NT2/D1 (cell line): ENCODE measurements at regions not wholly inside any gene's neighbourhood (a gene's known extent, or its start where the extent isn't known, plus 50 kb on each side); places are given as distances from the start of the nearest gene placed in this dataset.

Experiments used
- SUZ12 ChIP-seq: IDR thresholded peaks from 2 replicates; pipeline ENCODE4 v1.6.1; 2011; ENCODE audit not compliant: insufficient read length, insufficient read depth; ENCODE audit errors: extremely low read depth
- YY1 ChIP-seq: IDR thresholded peaks from 2 replicates; pipeline ENCODE4 v1.6.1; 2011; ENCODE audit not compliant: insufficient read length, insufficient read depth
- ZNF274 ChIP-seq: IDR thresholded peaks from 2 replicates; pipeline ENCODE4 v1.6.1; 2011; ENCODE audit warnings: mild to moderate bottlenecking, low read depth, low read length

GRCh38 chr10:32159264-32159663 lies 103.0 kb upstream of the KIF5B start:
- TF ChIP-seq YY1, result no peak
- TF ChIP-seq ZNF274, result no peak
- no peak for TF ChIP-seq SUZ12
